ENCODE measurements at regions not wholly inside any gene's neighbourhood (a gene's known extent, or its start where the extent isn't known, plus 50 kb on each side); places are given as distances from the start of the nearest gene placed in this dataset.

DNA sequence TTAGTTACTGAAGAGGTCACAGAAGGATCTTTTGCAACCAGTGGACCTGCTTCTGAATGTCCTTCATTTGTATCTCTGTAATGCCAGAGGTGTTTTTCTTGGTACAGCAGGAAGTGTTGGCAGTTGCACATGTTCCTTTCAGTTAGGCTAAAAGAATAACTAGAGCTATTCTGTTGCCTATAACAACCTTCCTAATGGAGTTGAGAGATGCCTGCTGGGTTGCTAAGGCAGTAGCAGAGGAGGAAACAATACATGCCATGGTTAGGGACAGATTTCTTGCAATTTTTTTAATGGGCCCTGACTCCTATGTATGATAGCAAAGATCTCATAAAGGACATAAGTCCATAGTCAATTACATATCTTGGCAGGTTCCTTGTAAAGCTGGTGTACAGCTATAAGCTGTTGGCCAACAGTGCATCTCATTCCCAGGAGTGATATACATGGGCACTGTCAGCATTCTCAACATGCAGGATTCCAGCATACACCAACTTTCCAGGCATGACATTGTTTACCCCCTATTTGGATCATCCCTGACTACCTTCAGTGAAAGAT lies 556.6 kb downstream of the CCER1 start:
- TF ChIP-seq, protein P1, sequence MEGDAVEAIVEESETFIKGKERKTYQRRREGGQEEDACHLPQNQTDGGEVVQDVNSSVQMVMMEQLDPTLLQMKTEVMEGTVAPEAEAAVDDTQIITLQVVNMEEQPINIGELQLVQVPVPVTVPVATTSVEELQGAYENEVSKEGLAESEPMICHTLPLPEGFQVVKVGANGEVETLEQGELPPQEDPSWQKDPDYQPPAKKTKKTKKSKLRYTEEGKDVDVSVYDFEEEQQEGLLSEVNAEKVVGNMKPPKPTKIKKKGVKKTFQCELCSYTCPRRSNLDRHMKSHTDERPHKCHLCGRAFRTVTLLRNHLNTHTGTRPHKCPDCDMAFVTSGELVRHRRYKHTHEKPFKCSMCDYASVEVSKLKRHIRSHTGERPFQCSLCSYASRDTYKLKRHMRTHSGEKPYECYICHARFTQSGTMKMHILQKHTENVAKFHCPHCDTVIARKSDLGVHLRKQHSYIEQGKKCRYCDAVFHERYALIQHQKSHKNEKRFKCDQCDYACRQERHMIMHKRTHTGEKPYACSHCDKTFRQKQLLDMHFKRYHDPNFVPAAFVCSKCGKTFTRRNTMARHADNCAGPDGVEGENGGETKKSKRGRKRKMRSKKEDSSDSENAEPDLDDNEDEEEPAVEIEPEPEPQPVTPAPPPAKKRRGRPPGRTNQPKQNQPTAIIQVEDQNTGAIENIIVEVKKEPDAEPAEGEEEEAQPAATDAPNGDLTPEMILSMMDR (IDR thresholded peaks at IDR 0.05; ENCODE audit: extremely low read depth in 1 of 2, insufficient read depth in 1 of 2, low read depth in 1 of 2, low read length in 2 of 2) = no peak
- TF ChIP-seq POLR2A (IDR thresholded peaks at IDR 0.05; ENCODE audit: low read depth, low read length) (no peak), MYC (IDR thresholded peaks at IDR 0.05; ENCODE audit: low read depth, low read length) (no peak), POLR2AphosphoS5 (IDR thresholded peaks at IDR 0.05; ENCODE audit: insufficient read depth, low read depth, low read length) (no peak), JUN (IDR thresholded peaks at IDR 0.05; ENCODE audit: borderline replicate concordance, insufficient read depth, insufficient read length, low read depth) (no peak)
- TF ChIP-seq, protein P2, sequence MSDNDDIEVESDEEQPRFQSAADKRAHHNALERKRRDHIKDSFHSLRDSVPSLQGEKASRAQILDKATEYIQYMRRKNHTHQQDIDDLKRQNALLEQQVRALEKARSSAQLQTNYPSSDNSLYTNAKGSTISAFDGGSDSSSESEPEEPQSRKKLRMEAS (IDR thresholded peaks at IDR 0.05; ENCODE audit: insufficient read depth, insufficient read length) = no peak
